ENCODE measurements at regions not wholly inside any gene's neighbourhood (a gene's known extent, or its start where the extent isn't known, plus 50 kb on each side); places are given as distances from the start of the nearest gene placed in this dataset.

GRCh38 chr1:199688133-199688676 is 339.3 kb upstream of the NR5A2 start:
- ChIA-PET CTCF (no interaction called here), POLR2A (no interaction called here)
- no peaks in the 10 kb centered on the region for H3K27me3 ChIP-seq (replicated peaks; ENCODE audit: control insufficient read depth, insufficient read depth, low read length)
- H3K4me3 Mint-ChIP-seq (ENCODE audit: unreplicated experiment) = no peak overlapping the region
- no peaks in the 10 kb centered on the region for H3K36me3 Mint-ChIP-seq (ENCODE audit: insufficient read depth, unreplicated experiment)
- H3K9me3 Mint-ChIP-seq (ENCODE audit: unreplicated experiment) = no peaks in the 10 kb centered on the region
- H3K9me3 ChIP-seq = no peaks in the 10 kb centered on the region
- H3K4me1 Mint-ChIP-seq (ENCODE audit: low read depth, unreplicated experiment) = peaks cover 7% of the 10 kb centered on the region
- no peak overlapping the region for H3K4me3 ChIP-seq (ENCODE audit: low read depth, low read length)
- no peaks in the 10 kb centered on the region for H3K36me3 ChIP-seq (ENCODE audit: control insufficient read depth, insufficient read depth, low read length)
- no peak for TF ChIP-seq CTCF (IDR thresholded peaks at IDR 0.05; ENCODE audit: insufficient read depth in 1 of 2, low read depth in 1 of 2, low read length in 1 of 2, severe bottlenecking in 1 of 2, unreplicated experiment in 1 of 2)
- H3K27ac Mint-ChIP-seq (ENCODE audit: unreplicated experiment) = no peak overlapping the region
- no peak for DNase-seq
- intact Hi-C loops (cut with micrococcal nuclease; ENCODE audit: unreplicated experiment) = loop anchor here (10.0 kb wide), 3 partner anchors 267 to 447 kb away; no protein-coding TSS in a partner anchor
- H3K4me1 ChIP-seq = peaks cover 15% of the 10 kb centered on the region
- BruUV-seq (replicated peaks) = no TSS peak
- no peaks in the 10 kb centered on the region for H3K27me3 Mint-ChIP-seq (ENCODE audit: insufficient read depth, unreplicated experiment)

GRCh38 chr1:199688774-199689173 is 338.7 kb upstream of the NR5A2 start:
- H3K36me3 Mint-ChIP-seq (ENCODE audit: insufficient read depth, unreplicated experiment) = no peaks in the 10 kb centered on the region
- no peak for TF ChIP-seq CTCF (IDR thresholded peaks at IDR 0.05; ENCODE audit: insufficient read depth in 1 of 2, low read depth in 1 of 2, low read length in 1 of 2, severe bottlenecking in 1 of 2, unreplicated experiment in 1 of 2)
- H3K4me1 Mint-ChIP-seq (ENCODE audit: low read depth, unreplicated experiment) = peaks cover 7% of the 10 kb centered on the region
- Histone ChIP-seq H3K27me3 (replicated peaks; ENCODE audit: control insufficient read depth, insufficient read depth, low read length) (no peaks in the 10 kb centered on the region), H3K4me3 (ENCODE audit: low read depth, low read length) (no peak overlapping the region), H3K4me1 (peaks cover 15% of the 10 kb centered on the region), H3K9me3 (no peaks in the 10 kb centered on the region), H3K36me3 (ENCODE audit: control insufficient read depth, insufficient read depth, low read length) (no peaks in the 10 kb centered on the region)
- H3K27me3 Mint-ChIP-seq (ENCODE audit: insufficient read depth, unreplicated experiment) = no peaks in the 10 kb centered on the region
- no TSS peak for BruUV-seq (replicated peaks)
- ChIA-PET CTCF (no interaction called here), POLR2A (no interaction called here)
- no peak overlapping the region for H3K27ac Mint-ChIP-seq (ENCODE audit: unreplicated experiment)
- intact Hi-C loops (cut with micrococcal nuclease; ENCODE audit: unreplicated experiment) = loop anchor here (10.0 kb wide), 3 partner anchors 266 to 446 kb away; no protein-coding TSS in a partner anchor
- H3K4me3 Mint-ChIP-seq (ENCODE audit: unreplicated experiment) = no peak overlapping the region
- H3K9me3 Mint-ChIP-seq (ENCODE audit: unreplicated experiment) = no peaks in the 10 kb centered on the region
- DNase-seq = no peak

- Mint-ChIP-seq H3K27ac (ENCODE audit: unreplicated experiment) (no peak overlapping the region), H3K27me3 (ENCODE audit: insufficient read depth, unreplicated experiment) (no peaks in the 10 kb centered on the region), H3K36me3 (ENCODE audit: insufficient read depth, unreplicated experiment) (no peaks in the 10 kb centered on the region), H3K9me3 (ENCODE audit: unreplicated experiment) (no peaks in the 10 kb centered on the region), H3K4me1 (ENCODE audit: low read depth, unreplicated experiment) (peaks cover 7% of the 10 kb centered on the region), H3K4me3 (ENCODE audit: unreplicated experiment) (no peak overlapping the region)
- no peak for TF ChIP-seq CTCF (IDR thresholded peaks at IDR 0.05; ENCODE audit: insufficient read depth in 1 of 2, low read depth in 1 of 2, low read length in 1 of 2, severe bottlenecking in 1 of 2, unreplicated experiment in 1 of 2)
- CTCF ChIA-PET = no interaction called here
- BruUV-seq (replicated peaks) = no TSS peak
- POLR2A ChIA-PET = no interaction called here
- intact Hi-C loops (cut with micrococcal nuclease; ENCODE audit: unreplicated experiment) = no loop called here
- Histone ChIP-seq H3K9me3 (no peaks in the 10 kb centered on the region), H3K27me3 (replicated peaks; ENCODE audit: control insufficient read depth, insufficient read depth, low read length) (no peaks in the 10 kb centered on the region), H3K4me3 (ENCODE audit: low read depth, low read length) (no peak overlapping the region), H3K4me1 (peaks cover 5% of the 10 kb centered on the region), H3K36me3 (ENCODE audit: control insufficient read depth, insufficient read depth, low read length) (no peaks in the 10 kb centered on the region)
- no peak for DNase-seq
Observed at GRCh38 chr1:199690496-199690895, 337.0 kb upstream of the NR5A2 start.

Measured in Caco-2 (cell line).